Esophagus squamous epithelium (tissue), 5 donors: ENCODE measurements at regions not wholly inside any gene's neighbourhood (a gene's known extent, or its start where the extent isn't known, plus 50 kb on each side); places are given as distances from the start of the nearest gene placed in this dataset.

Experiments used
- DNase-seq: peaks from one replicate; lab custom pipeline; 2025; lab: John Stamatoyannopoulos, UW
- H3K27ac ChIP-seq, 4 donors: fragments of 200-600 bp; sonication (generic); one replicate each; pipeline ENCODE4 v1.5.1; 2016 to 2019; ENCODE audit warnings: mild to moderate bottlenecking in 1 of 4
- H3K27me3 ChIP-seq, 4 donors: fragments of 200-600 bp; sonication (generic); 1 replicate in 3 of 4; 2 replicates in 1 of 4; pipeline versions ENCODE4 v1.5.1 to v1.6.0; 2017 to 2021; ENCODE audit warnings: antibody characterized with exemption in 1 of 4
- H3K36me3 ChIP-seq, 3 donors: fragments of 200-600 bp; sonication (generic); one replicate each; pipeline ENCODE4 v1.5.1; 2016 to 2019
- H3K4me1 ChIP-seq, 3 donors: fragments of 200-600 bp; sonication (generic); one replicate each; pipeline ENCODE4 v1.5.1; 2017 to 2019
- H3K4me3 ChIP-seq, 4 donors: fragments of 200-600 bp; sonication (generic); 1 replicate in 3 of 4; 2 replicates in 1 of 4; pipeline ENCODE4 v1.5.1; 2016 to 2019; ENCODE audit warnings: mild to moderate bottlenecking in 2 of 4, moderate library complexity in 1 of 4
- H3K9me3 ChIP-seq, 3 donors: fragments of 200-600 bp; sonication (generic); one replicate each; pipeline ENCODE4 v1.5.1; 2016 to 2019
- CTCF ChIP-seq, 6 experiments: fragments of 450-650 bp in 4 of 6; fragments of 200-600 bp in 2 of 6; sonication (generic) in 2 of 6; IDR thresholded peaks; one replicate each; pipeline ENCODE4 v1.5.1; 2016 to 2019; ENCODE audit warnings: antibody characterized with exemption in 6 of 6, mild to moderate bottlenecking in 4 of 6, moderate library complexity in 4 of 6
- POLR2A ChIP-seq, 4 donors: fragments of 450-650 bp; IDR thresholded peaks; one replicate each; pipeline ENCODE4 v1.6.1; 2017; ENCODE audit warnings: antibody characterized with exemption in 4 of 4, mild to moderate bottlenecking in 4 of 4, moderate library complexity in 3 of 4
- WGBS, 2 donors: methylation state at CpG; one replicate each; pipeline ENCODE4 v1.1.5; 2018; 5-methylcytosine and 5-hydroxymethylcytosine counted together
- intact Hi-C: fragments of 100-400 bp; cut with DNase I; formaldehyde crosslinking; loops from one replicate; pipeline ENCODE4 v1.15.0; 2022
- donor health status: DM: yes; HTN: yes; CAD: no.

- no peak for DNase-seq
- Histone ChIP-seq H3K4me1 (peaks cover 5 to 19% (median 7%) of the 10 kb centered on the region in 3 donors), H3K9me3 (no peaks in the 10 kb centered on the region), H3K36me3 (no peaks in the 10 kb centered on the region), H3K27me3 (no peaks in the 10 kb centered on the region), H3K27ac (no peak overlapping the region), H3K4me3 (no peak overlapping the region)
- no peak for TF ChIP-seq POLR2A (IDR thresholded peaks at IDR 0.05)
- TF ChIP-seq CTCF (IDR thresholded peaks at IDR 0.05), result no peak
- intact Hi-C loops, result no loop called here
- 50 to 67% methylated on average over 1 of the region's 1 CpG for WGBS, 2 donors
These were observed 409.6 kb upstream of the ID4 start for GRCh38 chr6:19427548-19427947.

- WGBS, 2 donors, result 19 to 29% methylated on average over 10 of the region's 10 CpGs
These were observed 404.1 kb upstream of the ID4 start for GRCh38 chr6:19432966-19433498.

GRCh38 chr6:19434065-19434464, 403.1 kb upstream of the ID4 start:
- Histone ChIP-seq H3K4me1 (peaks cover 9 to 34% (median 18%) of the 10 kb centered on the region in 3 donors), H3K9me3 (no peaks in the 10 kb centered on the region), H3K4me3 (no peak overlapping the region), H3K36me3 (no peaks in the 10 kb centered on the region), H3K27ac (peak overlapping the region; percentile 61 to 82 (median 76)), H3K27me3 (no peaks in the 10 kb centered on the region)
- 45 to 48% methylated on average over 2 of the region's 2 CpGs for WGBS, 2 donors
- TF ChIP-seq POLR2A (IDR thresholded peaks at IDR 0.05) (no peak), CTCF (IDR thresholded peaks at IDR 0.05) (no peak)
- no peak for DNase-seq
- intact Hi-C loops, result no loop called here

More at GRCh38 chr6:19432966-19433498, 404.1 kb upstream of the ID4 start:
- H3K4me3 ChIP-seq, result peak overlapping the region in 2 of 4 donors; percentile 7 to 43
- no peak for TF ChIP-seq POLR2A (IDR thresholded peaks at IDR 0.05)
- peak in 1 of 6 experiments; percentile 3 for TF ChIP-seq CTCF (IDR thresholded peaks at IDR 0.05)
- no peak for DNase-seq
- no peaks in the 10 kb centered on the region for H3K9me3 ChIP-seq
- H3K36me3 ChIP-seq, result no peaks in the 10 kb centered on the region
- H3K4me1 ChIP-seq, result peaks cover 9 to 34% (median 18%) of the 10 kb centered on the region in 3 donors
- intact Hi-C loops, result no loop called here
- no peaks in the 10 kb centered on the region for H3K27me3 ChIP-seq
- peak overlapping the region; percentile 63 to 82 (median 76) for H3K27ac ChIP-seq

- intact Hi-C loops, result no loop called here
- DNase-seq, result no peak
- peaks cover 9 to 34% (median 18%) of the 10 kb centered on the region in 3 donors for H3K4me1 ChIP-seq
- no peak overlapping the region for H3K27ac ChIP-seq
- no peaks in the 10 kb centered on the region for H3K9me3 ChIP-seq
- no peaks in the 10 kb centered on the region for H3K36me3 ChIP-seq
- no peak overlapping the region for H3K4me3 ChIP-seq
- 75 to 80% methylated on average over 3 of the region's 3 CpGs for WGBS, 2 donors
- TF ChIP-seq CTCF (IDR thresholded peaks at IDR 0.05), result no peak
- no peak for TF ChIP-seq POLR2A (IDR thresholded peaks at IDR 0.05)
- H3K27me3 ChIP-seq, result no peaks in the 10 kb centered on the region
These were observed 401.4 kb upstream of the ID4 start for GRCh38 chr6:19435755-19436154.

- intact Hi-C loops, result no loop called here
- Histone ChIP-seq H3K4me3 (no peak overlapping the region), H3K36me3 (no peaks in the 10 kb centered on the region), H3K4me1 (peaks cover 0 to 13% (median 2%) of the 10 kb centered on the region in 3 donors), H3K27me3 (no peaks in the 10 kb centered on the region), H3K27ac (no peak overlapping the region), H3K9me3 (no peaks in the 10 kb centered on the region)
- TF ChIP-seq CTCF (IDR thresholded peaks at IDR 0.05), result no peak
- TF ChIP-seq POLR2A (IDR thresholded peaks at IDR 0.05), result no peak
- DNase-seq, result no peak
- 88 to 91% methylated on average over 7 to 8 of the region's 8 CpGs for WGBS, 2 donors
These were observed 398.4 kb upstream of the ID4 start for GRCh38 chr6:19438566-19439353.
